T-helper 1 cell treated with Interleukin-12 subunit alpha and Interleukin-12 subunit beta and Interleukin-4 antibody, amounts not matched to agents 30 μg/mL and 1 μg/mL, for 36 hours (primary cell): ENCODE measurements at regions not wholly inside any gene's neighbourhood (a gene's known extent, or its start where the extent isn't known, plus 50 kb on each side); places are given as distances from the start of the nearest gene placed in this dataset.

Experiments used
- H3K27ac Mint-ChIP-seq: one replicate; pipeline ENCODE4 v1.8.0; 2021; ENCODE audit warnings: mild to moderate bottlenecking, mixed read lengths
- H3K27me3 Mint-ChIP-seq: one replicate; pipeline ENCODE4 v1.8.0; 2021; ENCODE audit warnings: low read depth, mixed read lengths
- H3K36me3 Mint-ChIP-seq: one replicate; pipeline ENCODE4 v1.8.0; 2021; ENCODE audit warnings: low read depth, mixed read lengths
- H3K4me1 Mint-ChIP-seq: one replicate; pipeline ENCODE4 v1.8.0; 2021; ENCODE audit warnings: low read depth, mixed read lengths
- H3K4me3 Mint-ChIP-seq: one replicate; pipeline ENCODE4 v1.8.0; 2021; ENCODE audit warnings: mild to moderate bottlenecking, moderate library complexity, mixed read lengths
- H3K9me3 Mint-ChIP-seq: one replicate; pipeline ENCODE4 v1.8.0; 2021; ENCODE audit warnings: mixed read lengths

DNA sequence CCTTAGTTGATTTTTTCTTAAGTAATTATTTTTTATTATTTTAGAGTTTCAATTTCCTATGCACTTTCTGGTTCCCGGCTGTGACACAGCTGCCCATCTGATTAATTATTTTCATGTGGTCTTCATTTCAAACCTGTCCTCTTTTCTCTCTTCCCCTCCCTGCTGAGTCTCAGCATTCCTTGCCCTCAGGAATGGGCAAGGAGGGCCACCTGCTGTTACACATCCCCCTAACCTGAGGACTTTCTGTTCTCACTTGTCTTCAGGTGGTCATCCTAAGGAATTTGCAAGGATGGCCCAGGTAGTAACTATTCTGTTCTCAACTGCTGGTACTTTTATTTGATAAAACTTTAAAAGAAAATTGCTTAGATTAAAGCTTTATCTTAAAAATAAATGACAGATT is 545.0 kb downstream of the OTOL1 start:
- Mint-ChIP-seq H3K36me3 (no peaks in the 10 kb centered on the region), H3K4me1 (no peaks in the 10 kb centered on the region), H3K4me3 (no peak overlapping the region), H3K9me3 (no peaks in the 10 kb centered on the region), H3K27ac (no peak overlapping the region), H3K27me3 (no peaks in the 10 kb centered on the region)

DNA sequence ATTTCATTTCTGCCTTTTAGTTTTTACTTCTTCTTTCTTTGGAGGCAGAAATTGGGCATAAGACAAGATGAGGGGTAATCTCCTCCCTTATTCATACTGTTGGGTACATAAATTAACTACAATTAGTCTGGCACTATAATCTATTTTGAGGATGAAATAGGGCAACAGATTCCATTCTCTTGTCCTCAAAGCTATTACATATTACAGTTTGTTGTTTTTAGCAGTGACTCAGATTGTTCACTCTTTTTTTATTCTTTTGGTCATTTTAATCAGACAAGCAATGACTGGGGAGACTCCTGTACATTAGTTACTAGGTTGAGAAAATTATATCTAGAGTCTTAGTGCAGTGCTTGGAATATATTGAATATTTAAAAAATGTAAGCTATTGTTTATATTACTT is 556.0 kb downstream of the OTOL1 start:
- Mint-ChIP-seq H3K27me3 (no peaks in the 10 kb centered on the region), H3K36me3 (no peaks in the 10 kb centered on the region), H3K27ac (no peak overlapping the region), H3K4me3 (no peak overlapping the region), H3K4me1 (no peaks in the 10 kb centered on the region), H3K9me3 (peaks cover 7% of the 10 kb centered on the region)

DNA sequence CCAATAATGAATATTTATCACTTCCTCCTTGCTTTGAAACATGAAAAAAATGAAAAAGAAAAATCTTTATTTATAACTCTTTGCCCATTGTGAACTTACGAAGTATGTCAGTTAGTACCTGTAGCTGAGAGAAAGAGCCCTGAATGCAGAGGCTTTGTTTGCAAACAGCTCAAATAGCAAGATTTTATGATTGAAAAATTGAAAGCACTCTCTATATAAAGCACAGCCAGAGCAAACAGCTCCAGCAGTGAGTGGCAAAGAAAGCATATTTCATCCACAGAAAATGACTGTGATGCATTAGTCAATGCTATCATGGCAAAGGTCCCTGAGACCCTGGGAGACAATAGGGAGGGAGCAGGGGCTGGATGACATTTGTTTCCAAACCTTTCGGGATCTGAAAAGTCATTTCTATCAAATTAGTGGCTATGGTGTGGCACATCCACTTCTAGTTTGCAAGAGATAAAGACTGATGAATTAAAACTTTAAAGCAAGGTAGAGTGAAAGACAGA is 576.1 kb downstream of the OTOL1 start:
- no peak overlapping the region for H3K27ac Mint-ChIP-seq
- H3K4me3 Mint-ChIP-seq: no peak overlapping the region
- H3K36me3 Mint-ChIP-seq: no peaks in the 10 kb centered on the region
- H3K27me3 Mint-ChIP-seq: no peaks in the 10 kb centered on the region
- no peaks in the 10 kb centered on the region for H3K9me3 Mint-ChIP-seq
- H3K4me1 Mint-ChIP-seq: no peaks in the 10 kb centered on the region

DNA sequence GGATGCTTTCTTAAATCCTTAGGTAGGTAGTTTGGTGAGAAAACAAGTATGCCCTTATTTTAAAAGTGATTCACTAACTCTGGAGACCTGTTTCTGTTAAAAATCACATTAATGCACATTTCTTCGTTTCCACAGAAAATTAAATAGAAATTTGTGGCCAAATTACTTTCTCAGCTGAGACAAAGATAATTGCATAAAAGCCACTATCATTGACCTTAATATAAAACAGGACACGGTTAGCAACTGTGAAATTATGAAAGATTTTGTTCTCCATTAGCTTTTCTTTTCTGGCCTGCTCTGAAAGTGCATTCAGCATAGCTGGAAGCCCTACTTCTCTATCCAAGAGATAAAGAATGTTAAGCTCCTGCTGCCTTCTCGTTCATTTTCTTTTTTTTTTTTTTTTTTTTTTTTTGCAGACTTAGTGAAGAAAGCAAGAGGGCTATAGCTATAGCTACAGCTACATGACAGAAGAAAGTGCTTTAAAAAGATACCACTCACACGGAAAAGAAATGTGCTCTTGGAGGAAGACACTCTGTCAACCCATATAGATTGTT is 576.9 kb downstream of the OTOL1 start:
- no peaks in the 10 kb centered on the region for H3K4me1 Mint-ChIP-seq
- H3K36me3 Mint-ChIP-seq: no peaks in the 10 kb centered on the region
- no peaks in the 10 kb centered on the region for H3K9me3 Mint-ChIP-seq
- H3K27ac Mint-ChIP-seq: no peak overlapping the region
- H3K4me3 Mint-ChIP-seq: no peak overlapping the region
- no peaks in the 10 kb centered on the region for H3K27me3 Mint-ChIP-seq

DNA sequence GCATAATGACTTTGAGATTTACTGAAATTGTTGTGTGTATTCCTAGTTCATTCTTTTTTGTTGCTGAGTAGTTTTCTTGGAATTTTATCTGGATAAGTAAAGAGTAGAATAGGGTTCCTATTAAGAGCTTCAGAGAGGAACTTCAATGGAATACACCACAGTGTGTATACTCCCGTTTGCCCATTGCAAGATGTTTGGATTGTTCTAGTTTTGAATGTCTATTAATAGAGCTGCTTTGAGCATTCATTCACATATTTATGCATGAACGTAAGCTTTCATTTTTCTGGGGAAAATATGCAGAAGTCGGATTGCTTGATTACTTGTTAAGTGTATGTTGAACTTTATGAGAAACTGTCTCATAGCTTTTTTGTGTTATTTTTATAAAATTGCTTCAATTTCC is 580.5 kb downstream of the OTOL1 start:
- H3K27ac Mint-ChIP-seq: no peak overlapping the region
- H3K4me1 Mint-ChIP-seq: no peaks in the 10 kb centered on the region
- no peak overlapping the region for H3K4me3 Mint-ChIP-seq

DNA sequence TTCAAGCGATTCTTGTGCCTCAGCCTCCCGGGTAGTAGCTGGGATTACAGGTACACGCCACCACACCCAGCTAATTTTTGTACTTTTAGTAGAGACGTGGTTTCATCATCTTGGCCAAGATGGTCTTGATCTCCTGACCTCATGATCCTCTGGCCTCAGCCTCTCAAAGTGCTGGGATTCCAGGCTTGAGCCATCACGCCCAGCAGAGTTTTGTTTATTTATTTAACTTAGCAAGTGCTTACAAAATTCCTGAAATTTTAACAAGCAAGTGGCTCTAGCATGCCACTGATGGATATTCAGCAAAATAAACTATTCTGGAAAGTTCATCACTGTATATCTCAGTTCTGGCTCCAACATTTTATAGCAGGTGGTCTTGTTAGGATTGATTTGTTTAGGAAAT is 585.9 kb downstream of the OTOL1 start:
- Mint-ChIP-seq H3K36me3 (no peaks in the 10 kb centered on the region), H3K4me1 (no peaks in the 10 kb centered on the region), H3K27ac (no peak overlapping the region), H3K27me3 (no peaks in the 10 kb centered on the region), H3K9me3 (no peaks in the 10 kb centered on the region), H3K4me3 (no peak overlapping the region)

More for the DNA sequence above, 580.5 kb downstream of the OTOL1 start:
- Mint-ChIP-seq H3K27me3 (no peaks in the 10 kb centered on the region), H3K9me3 (no peaks in the 10 kb centered on the region), H3K36me3 (no peaks in the 10 kb centered on the region)

DNA sequence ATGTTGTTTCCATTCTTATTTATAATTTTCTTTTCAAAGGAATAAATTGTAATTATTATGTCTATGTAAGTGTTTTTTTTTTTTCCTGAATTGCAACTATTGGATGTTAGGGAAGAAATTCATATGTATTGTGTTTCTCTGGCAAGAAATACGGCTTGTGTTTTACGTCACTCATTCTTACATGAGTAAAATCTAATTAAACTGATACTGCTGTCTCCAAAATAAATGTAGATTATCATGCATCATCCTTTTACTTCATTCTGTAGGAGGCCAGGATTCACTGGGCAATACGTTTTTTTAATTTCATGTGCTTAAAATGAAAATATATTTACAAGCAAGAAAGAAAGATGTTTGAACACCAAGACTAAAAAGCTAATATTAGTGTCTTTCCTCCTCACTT is 590.8 kb downstream of the OTOL1 start:
- Mint-ChIP-seq H3K9me3 (no peaks in the 10 kb centered on the region), H3K27me3 (no peaks in the 10 kb centered on the region), H3K4me3 (no peak overlapping the region)

DNA sequence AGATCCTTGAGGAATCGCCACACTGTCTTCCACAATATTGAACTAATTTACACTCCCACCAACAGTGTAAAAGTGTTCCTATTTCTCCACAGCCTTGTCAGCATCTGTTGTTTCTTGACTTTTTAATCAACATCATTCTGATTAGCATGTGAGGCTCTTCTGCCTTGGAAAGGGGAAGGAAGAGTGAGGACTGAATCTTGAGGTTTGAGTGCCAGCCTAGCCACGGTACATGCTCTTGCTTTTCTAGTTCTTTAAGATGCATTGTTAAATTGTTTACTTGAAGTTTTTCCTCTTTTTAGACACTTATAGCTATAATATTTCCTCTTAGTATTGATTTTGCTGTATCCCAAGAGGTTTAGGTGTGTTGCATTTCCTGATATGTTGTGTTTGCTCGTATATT is 596.1 kb downstream of the OTOL1 start:
- Mint-ChIP-seq H3K9me3 (no peaks in the 10 kb centered on the region), H3K4me1 (no peaks in the 10 kb centered on the region), H3K36me3 (no peaks in the 10 kb centered on the region), H3K27me3 (no peaks in the 10 kb centered on the region), H3K4me3 (no peak overlapping the region), H3K27ac (no peak overlapping the region)

More for the DNA sequence above, 590.8 kb downstream of the OTOL1 start:
- Mint-ChIP-seq H3K27ac (no peak overlapping the region), H3K4me1 (no peaks in the 10 kb centered on the region), H3K36me3 (no peaks in the 10 kb centered on the region)

DNA sequence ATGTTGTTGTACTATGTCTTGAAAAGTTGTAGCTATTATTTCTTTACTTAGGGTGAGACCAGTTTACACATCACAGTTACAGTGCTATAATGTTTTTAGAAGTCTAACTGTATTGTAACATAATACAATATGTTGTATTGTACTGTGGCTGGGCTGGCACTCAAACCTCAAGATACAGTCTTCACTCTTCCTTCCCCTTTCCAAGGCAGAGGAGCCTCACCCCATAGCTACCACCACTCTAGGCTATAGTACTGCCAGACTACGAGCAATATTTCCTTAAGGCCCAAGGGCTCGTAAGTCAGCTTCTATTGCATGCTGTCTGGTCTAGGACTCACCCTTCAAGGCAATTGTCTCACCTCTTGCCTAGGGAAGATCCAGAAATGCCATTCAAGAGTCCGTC is 597.7 kb downstream of the OTOL1 start:
- H3K36me3 Mint-ChIP-seq: no peaks in the 10 kb centered on the region
- no peaks in the 10 kb centered on the region for H3K9me3 Mint-ChIP-seq
- no peaks in the 10 kb centered on the region for H3K27me3 Mint-ChIP-seq
- H3K4me3 Mint-ChIP-seq: no peak overlapping the region
- no peaks in the 10 kb centered on the region for H3K4me1 Mint-ChIP-seq
- no peak overlapping the region for H3K27ac Mint-ChIP-seq

DNA sequence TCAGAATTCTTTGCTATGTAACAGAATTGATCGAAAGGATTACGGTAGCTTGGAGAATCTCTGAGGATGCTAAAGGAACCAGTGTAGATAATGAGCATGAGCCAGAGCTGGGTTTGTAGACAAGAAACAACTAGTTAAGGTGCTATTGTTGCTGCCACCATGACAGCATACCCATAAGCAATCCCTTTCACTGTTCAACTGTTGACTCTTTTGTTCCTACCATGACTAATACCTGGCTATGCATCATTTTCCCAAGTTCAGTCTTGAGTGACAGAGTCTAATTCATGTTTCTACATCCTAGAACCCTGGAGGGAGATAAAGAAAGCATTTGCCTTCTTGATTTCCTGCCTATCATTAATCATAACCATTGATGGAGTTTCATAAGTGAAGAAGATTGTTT is 600.3 kb downstream of the OTOL1 start:
- Mint-ChIP-seq H3K36me3 (no peaks in the 10 kb centered on the region), H3K4me1 (no peaks in the 10 kb centered on the region), H3K4me3 (no peak overlapping the region), H3K9me3 (no peaks in the 10 kb centered on the region), H3K27ac (no peak overlapping the region), H3K27me3 (no peaks in the 10 kb centered on the region)

DNA sequence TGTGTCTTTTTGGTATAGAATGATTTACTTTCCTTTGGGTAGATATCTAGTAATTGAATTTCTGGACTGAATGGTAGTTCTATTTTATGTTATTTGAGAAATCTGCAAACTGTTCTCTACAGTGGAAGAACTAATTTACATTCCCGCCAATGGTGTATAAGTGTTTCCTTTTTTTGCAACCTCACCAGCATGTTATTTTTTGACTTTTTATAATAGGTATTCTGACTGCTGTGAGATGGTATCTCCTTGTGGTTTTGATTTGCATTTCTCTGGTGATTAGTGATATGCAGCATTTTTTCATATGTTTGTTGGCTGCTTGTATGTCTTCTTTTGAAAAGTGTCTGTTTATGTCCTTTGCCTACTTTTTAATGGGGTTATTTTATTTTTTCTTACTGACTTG is 607.2 kb downstream of the OTOL1 start:
- Mint-ChIP-seq H3K36me3 (no peaks in the 10 kb centered on the region), H3K27me3 (no peaks in the 10 kb centered on the region), H3K4me3 (no peak overlapping the region), H3K27ac (no peak overlapping the region), H3K4me1 (no peaks in the 10 kb centered on the region), H3K9me3 (no peaks in the 10 kb centered on the region)

DNA sequence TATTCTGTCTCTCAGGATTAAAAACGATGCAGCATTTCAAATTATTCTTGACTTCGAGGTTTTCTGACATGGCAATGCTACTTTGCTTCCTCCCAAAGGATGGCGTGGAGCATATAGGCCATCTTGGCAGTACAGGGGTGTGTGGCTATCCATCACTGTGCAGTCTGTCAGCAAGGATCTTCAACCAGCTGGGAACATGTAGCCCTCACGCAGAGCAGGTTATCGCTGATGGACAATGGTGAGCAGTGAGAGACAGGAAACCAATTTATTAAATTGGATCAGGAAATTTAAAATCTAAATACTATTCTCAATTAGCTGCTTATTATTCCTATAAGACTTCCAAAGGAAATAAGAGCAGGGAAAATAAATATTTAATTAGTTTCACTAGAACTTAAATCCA is 615.3 kb downstream of the OTOL1 start:
- H3K27me3 Mint-ChIP-seq: no peaks in the 10 kb centered on the region
- H3K36me3 Mint-ChIP-seq: no peaks in the 10 kb centered on the region
- no peaks in the 10 kb centered on the region for H3K9me3 Mint-ChIP-seq
- no peak overlapping the region for H3K27ac Mint-ChIP-seq
- H3K4me1 Mint-ChIP-seq: no peaks in the 10 kb centered on the region
- H3K4me3 Mint-ChIP-seq: no peak overlapping the region

DNA sequence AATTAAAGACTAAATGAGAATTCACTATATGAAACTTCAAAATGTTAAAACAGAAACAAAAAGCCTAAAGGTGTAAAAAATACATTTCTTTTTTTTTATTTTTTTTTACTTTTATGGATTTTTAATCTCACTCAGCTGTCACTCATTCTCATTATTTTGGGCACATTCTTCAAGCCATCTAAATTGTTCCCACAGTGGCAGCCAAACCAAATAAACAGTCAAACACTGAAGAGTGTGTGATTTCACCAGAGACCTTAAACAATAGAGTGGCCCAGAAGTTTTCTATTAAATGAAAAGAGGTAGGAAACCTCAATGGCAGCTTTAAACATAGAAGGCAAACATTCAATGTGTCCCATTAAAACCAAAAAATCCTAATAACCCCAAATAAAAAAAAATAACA is 616.1 kb downstream of the OTOL1 start:
- no peak overlapping the region for H3K27ac Mint-ChIP-seq
- no peaks in the 10 kb centered on the region for H3K36me3 Mint-ChIP-seq
- no peaks in the 10 kb centered on the region for H3K27me3 Mint-ChIP-seq
- H3K4me1 Mint-ChIP-seq: no peaks in the 10 kb centered on the region
- H3K4me3 Mint-ChIP-seq: no peak overlapping the region
- no peaks in the 10 kb centered on the region for H3K9me3 Mint-ChIP-seq

DNA sequence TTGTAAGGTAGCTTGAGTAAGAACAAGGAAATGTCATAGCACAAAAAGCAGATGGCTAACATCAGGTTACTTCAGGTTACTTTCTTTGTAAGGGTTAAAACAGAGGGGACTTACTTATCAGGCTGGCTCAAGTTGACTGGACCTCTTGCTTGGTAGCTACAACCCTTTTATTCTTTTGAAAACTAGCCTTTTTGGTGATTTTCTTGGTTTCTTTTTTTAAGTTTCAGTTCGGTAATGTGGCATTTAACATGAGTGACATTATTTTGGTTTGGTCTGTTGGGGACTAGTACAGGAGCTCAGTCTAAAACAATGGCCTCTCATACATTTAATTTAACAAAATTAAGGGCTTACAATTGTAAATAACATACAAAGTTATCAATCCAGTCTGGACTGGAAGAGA is 621.4 kb downstream of the OTOL1 start:
- H3K36me3 Mint-ChIP-seq: no peaks in the 10 kb centered on the region

DNA sequence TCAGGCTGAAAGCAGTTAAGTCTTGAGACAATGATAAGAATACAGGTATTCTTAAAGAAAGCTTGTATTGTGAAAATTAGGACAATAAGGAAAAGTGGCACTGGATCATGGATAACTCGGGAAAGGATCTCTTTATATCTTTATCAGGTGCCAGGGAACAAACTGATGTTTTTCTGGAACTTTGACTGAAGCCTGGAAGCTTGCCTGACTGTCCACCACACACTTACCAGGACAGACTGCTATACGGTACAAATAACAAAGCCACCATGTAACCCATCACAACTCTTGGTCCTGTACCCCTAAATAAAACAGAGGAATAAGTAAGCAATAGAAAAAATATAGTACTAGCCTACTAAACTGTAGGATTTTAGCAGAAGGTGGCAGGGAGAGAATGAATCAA is 623.0 kb downstream of the OTOL1 start:
- Mint-ChIP-seq H3K27me3 (no peaks in the 10 kb centered on the region), H3K4me3 (no peak overlapping the region), H3K4me1 (no peaks in the 10 kb centered on the region), H3K27ac (no peak overlapping the region), H3K9me3 (no peaks in the 10 kb centered on the region), H3K36me3 (no peaks in the 10 kb centered on the region)

More for the DNA sequence above, 621.4 kb downstream of the OTOL1 start:
- H3K9me3 Mint-ChIP-seq: no peaks in the 10 kb centered on the region
- no peaks in the 10 kb centered on the region for H3K4me1 Mint-ChIP-seq
- H3K27ac Mint-ChIP-seq: no peak overlapping the region
- no peaks in the 10 kb centered on the region for H3K27me3 Mint-ChIP-seq
- H3K4me3 Mint-ChIP-seq: no peak overlapping the region

DNA sequence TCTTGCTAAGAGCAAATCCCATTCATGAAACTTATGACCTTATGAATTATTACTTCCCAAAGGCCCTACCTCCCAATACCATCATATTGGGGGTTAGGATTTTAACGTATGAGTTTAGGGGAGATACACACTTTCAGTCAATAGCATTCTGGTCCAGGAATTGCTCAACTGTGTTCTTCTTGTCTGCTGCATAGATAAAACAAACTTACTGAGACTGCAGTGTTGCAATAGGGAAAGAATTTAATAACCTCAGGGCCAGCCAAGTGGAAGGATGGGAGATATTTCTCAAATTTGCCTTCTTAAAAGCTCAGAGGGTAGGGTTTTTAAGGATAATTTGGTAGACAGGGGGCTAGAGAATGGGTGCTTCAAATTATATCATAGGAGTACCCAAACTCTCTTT is 625.8 kb downstream of the OTOL1 start:
- H3K27me3 Mint-ChIP-seq: no peaks in the 10 kb centered on the region
- H3K4me3 Mint-ChIP-seq: no peak overlapping the region
- H3K4me1 Mint-ChIP-seq: no peaks in the 10 kb centered on the region
- H3K9me3 Mint-ChIP-seq: no peaks in the 10 kb centered on the region
- no peak overlapping the region for H3K27ac Mint-ChIP-seq
- no peaks in the 10 kb centered on the region for H3K36me3 Mint-ChIP-seq
